Calu3 (cell line): ENCODE measurements at regions not wholly inside any gene's neighbourhood (a gene's known extent, or its start where the extent isn't known, plus 50 kb on each side); places are given as distances from the start of the nearest gene placed in this dataset.

Experiments
- BruUV-seq: library from RNA; stranded (reverse); fragments of 400-500 nt; replicated peaks from 2 replicates; lab custom pipeline; 2021; lab: Mats Ljungman, UMichigan
- CTCF ChIA-PET: fragments of 300-600 bp; sonication (Branson Sonifier 250); formaldehyde crosslinking; loops from one replicate; lab custom pipeline; 2022; ENCODE audit warnings: antibody characterized with exemption; lab: Charles Lee
- DNase-seq: peaks from one replicate; pipeline ENCODE4 v3.0.0; 2022
- H3K27ac Mint-ChIP-seq: one replicate; pipeline ENCODE4 v1.8.0; 2022; ENCODE audit warnings: mixed read lengths; ENCODE audit not compliant: unreplicated experiment
- H3K27me3 Mint-ChIP-seq: one replicate; pipeline ENCODE4 v1.8.0; 2022; ENCODE audit warnings: mixed read lengths; ENCODE audit not compliant: unreplicated experiment
- H3K36me3 Mint-ChIP-seq: one replicate; pipeline ENCODE4 v1.8.0; 2022; ENCODE audit warnings: mild to moderate bottlenecking, moderate library complexity, mixed read lengths; ENCODE audit not compliant: insufficient read depth, unreplicated experiment
- H3K4me1 Mint-ChIP-seq: one replicate; pipeline ENCODE4 v1.8.0; 2022; ENCODE audit warnings: mild to moderate bottlenecking, low read depth, mixed read lengths; ENCODE audit not compliant: unreplicated experiment
- H3K4me3 Mint-ChIP-seq: one replicate; pipeline ENCODE4 v1.8.0; 2022; ENCODE audit warnings: mild to moderate bottlenecking, low read depth, moderate library complexity, mixed read lengths; ENCODE audit not compliant: unreplicated experiment
- H3K9me3 Mint-ChIP-seq: one replicate; pipeline ENCODE4 v1.8.0; 2022; ENCODE audit warnings: low read depth, mixed read lengths; ENCODE audit not compliant: unreplicated experiment
- CTCF ChIP-seq: fragments of 200-600 bp; IDR thresholded peaks from one replicate; pipeline ENCODE4 v1.8.0; 2022; ENCODE audit warnings: antibody characterized with exemption; ENCODE audit not compliant: unreplicated experiment
- intact Hi-C: fragments of 100-400 bp; cut with micrococcal nuclease; formaldehyde crosslinking; loops from one replicate; pipeline ENCODE4 v1.10.0; 2022; ENCODE audit not compliant: unreplicated experiment

- Mint-ChIP-seq H3K4me1 (no peaks in the 10 kb centered on the region), H3K27ac (no peak overlapping the region), H3K9me3 (peaks cover 2% of the 10 kb centered on the region), H3K27me3 (no peaks in the 10 kb centered on the region), H3K36me3 (no peaks in the 10 kb centered on the region), H3K4me3 (no peak overlapping the region)
- intact Hi-C loops: no loop called here
- no peak for TF ChIP-seq CTCF
- CTCF ChIA-PET: no interaction called here
- no TSS peak for BruUV-seq
- DNase-seq: no peak
Measured at GRCh38 chr6:92047152-92047850, 1372.1 kb downstream of the EPHA7 start.

- Mint-ChIP-seq H3K27me3 (no peaks in the 10 kb centered on the region), H3K4me1 (no peaks in the 10 kb centered on the region)
Measured at GRCh38 chr6:92044312-92044711, 1375.0 kb downstream of the EPHA7 start.

GRCh38 chr6:92043777-92044176 is 1375.6 kb downstream of the EPHA7 start:
- intact Hi-C loops: no loop called here
- H3K27ac Mint-ChIP-seq: no peak overlapping the region
- no peaks in the 10 kb centered on the region for H3K4me1 Mint-ChIP-seq
- TF ChIP-seq CTCF: no peak
- no peak for DNase-seq
- CTCF ChIA-PET: no interaction called here
- H3K27me3 Mint-ChIP-seq: no peaks in the 10 kb centered on the region
- H3K4me3 Mint-ChIP-seq: no peak overlapping the region
- no peaks in the 10 kb centered on the region for H3K36me3 Mint-ChIP-seq
- H3K9me3 Mint-ChIP-seq: no peaks in the 10 kb centered on the region
- no TSS peak for BruUV-seq

More at GRCh38 chr6:92044312-92044711, 1375.0 kb downstream of the EPHA7 start:
- no peaks in the 10 kb centered on the region for H3K36me3 Mint-ChIP-seq
- no peak for DNase-seq
- no peak overlapping the region for H3K27ac Mint-ChIP-seq
- TF ChIP-seq CTCF: no peak
- intact Hi-C loops: no loop called here
- H3K4me3 Mint-ChIP-seq: no peak overlapping the region
- no peaks in the 10 kb centered on the region for H3K9me3 Mint-ChIP-seq
- no TSS peak for BruUV-seq
- CTCF ChIA-PET: no interaction called here

GRCh38 chr6:92026878-92027277 is 1392.5 kb downstream of the EPHA7 start:
- CTCF ChIA-PET: no interaction called here
- no peak overlapping the region for H3K27ac Mint-ChIP-seq
- no peak for TF ChIP-seq CTCF
- H3K4me1 Mint-ChIP-seq: no peaks in the 10 kb centered on the region
- no peaks in the 10 kb centered on the region for H3K27me3 Mint-ChIP-seq
- DNase-seq: no peak
- intact Hi-C loops: no loop called here
- no peak overlapping the region for H3K4me3 Mint-ChIP-seq
- BruUV-seq: no TSS peak
- H3K9me3 Mint-ChIP-seq: peaks cover 3% of the 10 kb centered on the region
- H3K36me3 Mint-ChIP-seq: no peaks in the 10 kb centered on the region
